ENCODE measurements at regions not wholly inside any gene's neighbourhood (a gene's known extent, or its start where the extent isn't known, plus 50 kb on each side); places are given as distances from the start of the nearest gene placed in this dataset.
A peak's percentile ranks its signal among the peaks of the same experiment; 100 is the strongest.

GRCh38 chr9:89993678-89994630 is 389.1 kb downstream of the GADD45G start:
- peak; percentile 59 for ATAC-seq
- intact Hi-C loops (cut with DNase I): loop anchor here (5.0 kb wide), 1 partner anchor 67 kb away; no protein-coding TSS in a partner anchor
- DNase-seq (ENCODE audit: missing footprints): peak; percentile 78

- ATAC-seq (no peak), DNase-seq (ENCODE audit: missing footprints) (no peak)
- intact Hi-C loops (cut with DNase I): loop anchor here (5.0 kb wide), 1 partner anchor 68 kb away; no protein-coding TSS in a partner anchor
Measured at GRCh38 chr9:89994988-89995613, 390.3 kb downstream of the GADD45G start.

DNA sequence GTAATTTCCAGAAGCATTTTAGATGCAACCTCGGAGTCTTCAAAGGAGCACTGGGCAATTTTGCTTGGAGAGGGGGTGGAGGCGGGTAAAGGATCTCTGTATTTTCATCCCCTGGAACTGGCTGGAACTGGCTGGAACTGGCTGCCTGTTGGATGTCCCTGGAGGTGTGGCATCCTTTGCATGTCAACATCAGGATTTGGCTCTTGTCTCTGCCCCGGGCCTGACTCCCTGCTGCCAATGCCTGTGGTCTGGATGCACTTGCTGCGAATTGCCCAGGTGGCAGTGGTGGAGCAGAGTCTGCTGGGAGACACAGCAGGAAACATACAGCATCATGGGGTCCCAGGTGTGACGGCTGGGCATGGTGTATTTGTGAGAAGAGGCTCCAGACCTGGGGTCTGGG is 391.3 kb downstream of the GADD45G start:
- peak; percentile 29 for ATAC-seq
- DNase-seq (ENCODE audit: missing footprints): peak; percentile 68
- intact Hi-C loops (cut with DNase I): no loop called here

GRCh38 chr9:89996773-89997172 is 392.0 kb downstream of the GADD45G start:
- ATAC-seq: no peak
- no peak for DNase-seq (ENCODE audit: missing footprints)
- intact Hi-C loops (cut with DNase I): no loop called here

GRCh38 chr9:89998633-89999032 is 393.8 kb downstream of the GADD45G start:
- DNase-seq (ENCODE audit: missing footprints) (no peak), ATAC-seq (no peak)
- intact Hi-C loops (cut with DNase I): no loop called here

DNA sequence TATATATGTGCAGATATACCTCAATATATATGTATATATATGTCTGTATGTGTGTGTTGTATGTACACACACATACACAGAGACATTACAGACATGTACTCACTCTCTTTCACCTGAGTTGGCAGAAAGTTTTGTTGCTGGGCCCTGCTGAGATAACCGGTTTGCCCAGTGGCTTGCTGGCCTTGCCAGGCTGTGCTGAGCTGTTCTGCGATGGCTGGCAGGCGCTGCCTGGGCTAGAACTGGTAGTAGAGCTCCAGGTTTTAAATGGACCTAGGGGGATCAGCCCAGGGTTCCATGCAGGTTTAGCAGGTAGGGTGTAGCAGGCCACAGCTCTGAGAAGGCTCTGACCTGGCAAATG is 394.3 kb downstream of the GADD45G start:
- intact Hi-C loops (cut with DNase I): no loop called here
- DNase-seq (ENCODE audit: missing footprints) (no peak), ATAC-seq (peak; percentile 25)

DNA sequence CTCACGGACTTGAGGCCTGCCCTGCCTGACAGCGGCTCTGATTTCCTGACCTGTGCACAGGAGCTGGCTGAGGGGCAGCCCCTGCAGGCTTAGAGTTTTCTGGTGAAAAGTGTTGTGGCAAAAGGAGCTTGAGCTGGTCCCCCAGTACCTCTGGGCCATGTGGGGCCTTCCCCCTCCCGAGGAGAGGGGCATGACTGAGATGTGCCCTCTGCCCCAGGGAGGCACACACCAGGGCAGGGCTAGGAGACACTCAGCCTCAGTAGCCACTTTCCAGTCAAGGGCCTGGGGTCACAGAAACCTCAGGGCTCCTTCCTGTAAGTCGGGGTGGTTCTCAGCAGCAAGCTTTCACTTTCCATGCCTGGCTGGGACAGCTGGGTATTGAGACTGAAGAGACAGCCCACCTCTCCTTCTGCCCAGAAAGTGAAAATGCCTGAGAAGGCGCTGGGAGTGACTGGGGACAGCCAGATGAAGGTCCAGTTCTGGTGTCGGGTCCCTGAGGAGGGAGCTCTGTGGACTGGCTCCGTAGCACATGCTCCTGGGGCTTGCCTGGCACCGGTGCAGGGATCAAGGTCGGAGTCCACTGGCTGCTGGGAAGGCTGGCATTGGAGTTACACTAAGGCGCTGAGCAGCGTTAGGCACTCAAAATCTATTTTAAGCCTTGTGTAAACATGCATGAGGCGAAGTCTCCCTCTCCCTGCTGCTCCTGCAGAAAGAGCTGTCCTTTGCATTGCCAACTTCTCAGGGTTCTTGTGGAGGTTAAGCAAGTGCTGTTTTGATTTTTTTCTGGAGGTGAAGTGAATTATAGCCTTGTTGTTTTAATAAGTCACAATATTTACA is 394.9 kb downstream of the GADD45G start:
- DNase-seq (ENCODE audit: missing footprints) (peak; percentile 80), ATAC-seq (peak; percentile 88)
- intact Hi-C loops (cut with DNase I): loop anchor here (2.0 to 5.0 kb wide), 4 partner anchors 97 to 377 kb away; no protein-coding TSS in a partner anchor

DNA sequence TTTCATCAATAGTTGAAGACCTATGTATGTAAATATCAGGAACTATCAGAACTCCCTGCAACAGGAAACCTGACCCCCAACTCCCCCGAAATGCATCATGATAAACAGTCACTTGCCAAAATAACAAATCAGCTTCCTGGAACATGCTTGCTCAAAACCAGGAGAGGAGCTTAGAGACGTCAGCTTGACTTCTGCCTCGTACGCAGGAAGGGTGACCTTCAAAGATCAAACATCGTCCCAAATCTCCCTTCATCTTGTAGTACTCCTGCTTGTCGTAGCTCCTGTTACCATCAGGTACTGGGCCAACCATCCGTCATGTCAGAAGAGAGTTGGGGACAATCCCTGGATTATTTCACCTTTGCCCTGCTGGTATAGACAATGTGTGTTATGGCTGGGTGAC is 396.1 kb downstream of the GADD45G start:
- intact Hi-C loops (cut with DNase I): loop anchor here (1.0 to 5.0 kb wide), 5 partner anchors 96 to 398 kb away; no protein-coding TSS in a partner anchor

DNA sequence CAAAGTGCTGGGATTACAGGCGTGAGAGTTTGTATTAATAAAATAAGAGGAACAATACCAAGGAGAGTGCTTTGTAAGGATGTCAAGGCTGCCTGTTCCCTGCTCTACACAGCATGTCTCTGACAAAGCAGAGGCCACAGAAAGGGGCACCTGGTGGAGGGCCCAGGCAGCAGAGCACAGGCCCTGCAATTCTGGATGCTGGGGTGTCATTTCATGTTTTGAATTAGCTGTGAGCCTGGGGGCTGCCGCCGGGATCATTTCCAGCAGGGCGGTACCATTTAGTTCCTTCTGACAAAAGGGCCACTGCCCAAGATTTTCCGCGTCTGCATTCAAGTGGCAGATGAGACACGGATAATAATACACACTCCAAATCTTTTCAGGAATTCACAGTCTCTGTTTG is 396.9 kb downstream of the GADD45G start:
- ATAC-seq (no peak), DNase-seq (ENCODE audit: missing footprints) (no peak)

More for the DNA sequence above, 396.1 kb downstream of the GADD45G start:
- ATAC-seq (no peak), DNase-seq (ENCODE audit: missing footprints) (no peak)

GRCh38 chr9:90002397-90003271 is 397.8 kb downstream of the GADD45G start:
- ATAC-seq: peak; percentile 56
- intact Hi-C loops (cut with DNase I): loop anchor here (5.0 kb wide), 3 partner anchors 125 to 380 kb away; no protein-coding TSS in a partner anchor
- no peak for DNase-seq (ENCODE audit: missing footprints)

More for the DNA sequence above, 396.9 kb downstream of the GADD45G start:
- intact Hi-C loops (cut with DNase I): loop anchor here (1.0 to 5.0 kb wide), 5 partner anchors 95 to 398 kb away; no protein-coding TSS in a partner anchor

DNA sequence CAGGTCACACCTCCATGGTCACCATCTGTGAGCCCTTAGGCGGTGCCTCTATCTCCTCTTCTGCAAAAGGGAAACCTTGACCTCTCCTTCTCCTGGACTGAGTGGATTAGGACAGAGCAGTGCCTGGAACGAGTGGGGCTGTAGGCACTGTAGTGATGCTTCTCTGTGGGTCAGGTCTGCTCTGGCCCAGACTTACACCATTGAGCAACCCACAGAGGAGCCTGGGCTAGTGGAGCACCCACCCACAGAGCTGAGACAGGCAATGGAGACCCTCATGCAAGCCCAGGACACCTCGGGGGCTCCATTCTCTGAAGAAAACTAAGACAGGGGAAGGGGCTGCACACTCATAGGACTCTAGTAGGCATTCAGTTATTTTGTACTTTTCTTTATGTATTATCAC is 400.6 kb downstream of the GADD45G start:
- no peak for ATAC-seq
- DNase-seq (ENCODE audit: missing footprints): no peak
- intact Hi-C loops (cut with DNase I): no loop called here

DNA sequence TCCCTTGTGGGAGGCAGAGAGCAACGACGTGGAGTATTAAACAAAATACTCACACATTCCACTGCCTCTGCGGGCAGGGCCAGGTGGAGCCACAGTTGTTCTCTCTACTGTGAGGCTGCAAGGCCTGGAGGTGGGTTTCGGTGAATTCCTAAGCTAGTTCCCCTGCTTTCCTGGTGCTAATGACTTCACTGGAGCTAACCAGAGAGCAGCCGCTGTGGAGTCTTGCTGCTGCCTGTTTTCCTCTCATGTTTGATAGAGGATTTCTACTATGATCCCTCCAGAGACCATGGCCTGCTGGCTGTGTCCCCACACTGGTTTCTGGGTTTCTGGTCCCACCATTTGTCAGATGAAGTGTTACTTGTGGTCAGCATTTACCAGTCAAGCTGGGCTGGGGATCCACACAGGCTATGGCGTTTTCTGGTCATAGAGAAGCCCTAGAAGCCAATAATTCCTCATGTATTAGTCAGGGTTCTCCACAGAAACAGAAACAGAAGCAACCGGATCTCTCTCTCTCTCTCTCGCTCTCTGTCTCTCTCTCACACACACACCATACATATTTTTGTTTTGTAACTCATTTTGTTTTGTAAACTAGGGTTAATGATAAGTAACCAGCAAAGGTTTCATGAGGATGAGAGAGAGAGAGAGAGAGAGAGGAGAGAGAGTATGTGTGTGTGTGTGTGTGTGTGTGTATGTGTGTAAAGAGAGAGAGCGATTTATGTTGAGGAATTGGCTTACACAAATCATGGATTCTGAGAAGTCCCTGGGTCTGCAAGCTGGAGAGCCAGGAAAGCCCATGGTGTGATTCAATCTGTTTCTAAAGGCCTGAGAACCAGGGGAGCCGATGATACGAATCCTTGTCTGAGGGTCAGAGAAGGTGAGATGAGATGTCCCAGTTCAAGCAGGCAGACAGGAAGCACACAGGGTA is 403.0 kb downstream of the GADD45G start:
- no peak for ATAC-seq
- intact Hi-C loops (cut with DNase I): no loop called here
- DNase-seq (ENCODE audit: missing footprints): no peak

- peak; percentile 36 for ATAC-seq
- DNase-seq (ENCODE audit: missing footprints): peak; percentile 73
- intact Hi-C loops (cut with DNase I): no loop called here
Measured at GRCh38 chr9:90009447-90009846, 404.6 kb downstream of the GADD45G start.

GRCh38 chr9:90010793-90011192 is 406.0 kb downstream of the GADD45G start:
- DNase-seq (ENCODE audit: missing footprints) (no peak), ATAC-seq (no peak)
- intact Hi-C loops (cut with DNase I): no loop called here

GRCh38 chr9:90012949-90013348 is 408.1 kb downstream of the GADD45G start:
- no peak for ATAC-seq
- no peak for DNase-seq (ENCODE audit: missing footprints)
- intact Hi-C loops (cut with DNase I): no loop called here

DNA sequence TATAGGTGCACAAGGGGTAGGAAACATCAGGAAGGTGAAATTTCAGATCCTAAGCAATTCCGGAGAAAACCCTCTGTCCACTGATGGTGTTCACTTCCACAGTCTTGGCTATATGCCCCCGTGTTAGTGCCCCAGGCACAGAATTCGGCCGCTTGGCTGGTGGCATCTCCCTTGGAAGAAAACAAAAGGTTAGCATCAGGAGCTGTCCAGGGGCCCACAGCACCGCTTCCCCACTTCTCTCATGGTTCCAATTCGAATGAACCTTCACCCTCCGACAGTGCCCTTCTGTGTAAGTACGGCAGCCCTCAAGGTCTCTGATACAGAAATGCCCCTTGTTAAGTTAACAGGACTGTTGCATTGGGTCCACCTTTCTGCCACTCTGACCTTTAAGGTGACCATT is 409.0 kb downstream of the GADD45G start:
- no peak for ATAC-seq
- DNase-seq (ENCODE audit: missing footprints): no peak
- intact Hi-C loops (cut with DNase I): no loop called here

DNA sequence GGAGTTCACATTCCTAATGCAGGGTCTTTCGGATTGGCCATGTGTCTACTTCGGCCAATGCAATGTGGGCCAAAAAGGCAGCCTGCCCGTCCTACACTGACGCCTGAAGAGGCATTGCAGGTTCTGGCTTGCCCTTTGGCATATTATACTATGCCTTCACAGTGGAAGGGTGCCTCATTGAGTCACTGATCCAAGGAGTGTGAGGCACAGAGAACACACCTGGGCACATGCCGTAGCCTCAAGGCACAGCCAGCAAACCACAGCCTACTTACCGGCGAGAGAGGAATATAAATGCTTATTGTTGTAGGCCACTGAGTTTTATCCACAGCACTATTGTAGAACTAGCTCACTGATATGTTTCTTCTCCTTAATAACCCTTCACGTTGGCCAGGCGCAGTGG is 409.6 kb downstream of the GADD45G start:
- ATAC-seq (no peak), DNase-seq (ENCODE audit: missing footprints) (no peak)
- intact Hi-C loops (cut with DNase I): no loop called here
